ENCODE measurements at regions not wholly inside any gene's neighbourhood (a gene's known extent, or its start where the extent isn't known, plus 50 kb on each side); places are given as distances from the start of the nearest gene placed in this dataset.
A peak's percentile ranks its signal among the peaks of the same experiment; 100 is the strongest.

- DNase-seq (ENCODE audit: low spot score) = peak; percentile 69
- ATAC-seq = peak; percentile 80
- no peak overlapping the region for H3K9ac ChIP-seq (ENCODE audit: insufficient read depth, low read depth, low read length)
- H3K4me3 ChIP-seq (replicated peaks in 1 of 3; ENCODE audit: insufficient read depth in 1 of 3, low read depth in 2 of 3, low read length in 3 of 3) = no peak overlapping the region
- no peaks in the 10 kb centered on the region for H3K36me3 ChIP-seq (replicated peaks in 1 of 2; ENCODE audit: control insufficient read depth in 1 of 2, insufficient read depth in 2 of 2, low read length in 2 of 2)
- H3K27me3 ChIP-seq (ENCODE audit: control insufficient read depth in 1 of 2, insufficient read depth in 2 of 2, low read length in 2 of 2) = 0 out of 5 replicates have a peak, but pooled peaks cover 0 to 3% of the 10 kb centered on the region in 2 experiments
- ChIA-PET CTCF (ENCODE audit: low intra/inter-chr PET ratio, low total read pairs) (interaction anchor here (2.2 kb wide), 1 partner anchor 1113 kb away, joined by 15 read pairs; no protein-coding TSS in a partner anchor), POLR2A (no interaction called here)
- H3K79me2 ChIP-seq (ENCODE audit: insufficient read depth, low read length) = no peaks in the 10 kb centered on the region
- 1% methylated on average over 6 of the region's 6 CpGs for WGBS (ENCODE audit: low lambda C conversion rate)
- peak; percentile 85 for FAIRE-seq
- H3K9me3 ChIP-seq (ENCODE audit: low read length) = no peaks in the 10 kb centered on the region
- TF ChIP-seq YY1 (IDR thresholded peaks at IDR 0.05; ENCODE audit: insufficient read depth, insufficient replicate concordance, low read depth, low read length) (peak; percentile 59), JARID2 (CRISPR knock-in tag; IDR thresholded peaks at IDR 0.05; ENCODE audit: insufficient replicate concordance) (no peak), KDM3A (CRISPR knock-in tag; IDR thresholded peaks at IDR 0.05; ENCODE audit: low read depth) (no peak), CTCF (CRISPR knock-in tag; IDR thresholded peaks at IDR 0.05) (peak; percentile 83), ARID3A (IDR thresholded peaks at IDR 0.05; ENCODE audit: low read depth, low read length) (peak; percentile 71; the same call in 1 of the 2 replicates), MATR3 (CRISPR knock-in tag; IDR thresholded peaks at IDR 0.05) (no peak), SRSF4 (IDR thresholded peaks at IDR 0.05; ENCODE audit: low read depth, low read length, poor library complexity, severe bottlenecking) (no peak), RAD21 (CRISPR knock-in tag; IDR thresholded peaks at IDR 0.05) (peak; percentile 44; the same call in 1 of the 2 replicates), ZNF776 (CRISPR knock-in tag; IDR thresholded peaks at IDR 0.05) (no peak), PITX1 (CRISPR knock-in tag; IDR thresholded peaks at IDR 0.05) (no peak), BCL6 (CRISPR knock-in tag; IDR thresholded peaks at IDR 0.05) (no peak), STAG1 (CRISPR knock-in tag; IDR thresholded peaks at IDR 0.05) (peak; percentile 80), FOXA3 (CRISPR knock-in tag; IDR thresholded peaks at IDR 0.05) (0 out of 2 replicates have a peak, but pooled peaks have one; percentile 16), SMC3 (IDR thresholded peaks at IDR 0.05; ENCODE audit: low read length) (peak; percentile 67)
- no peak overlapping the region for H3K4me2 ChIP-seq (ENCODE audit: low read depth, low read length)
- BruUV-seq (replicated peaks) = no TSS peak
- no peak overlapping the region for H3K27ac ChIP-seq (ENCODE audit: extremely low read length, insufficient read depth, low read length)
- no peak overlapping the region for H2AFZ ChIP-seq (ENCODE audit: low read length)
- H3K4me1 ChIP-seq (ENCODE audit: insufficient read depth, low read length) = no peaks in the 10 kb centered on the region
- H4K20me1 ChIP-seq (ENCODE audit: insufficient read depth, low read length) = no peaks in the 10 kb centered on the region
- intact Hi-C loops (cut with micrococcal nuclease; ENCODE audit: unreplicated experiment) (loop anchor here (10.0 kb wide), 1 partner anchor 1115 kb away; no protein-coding TSS in a partner anchor), in situ Hi-C loops (cut with HindIII; ENCODE audit: extremely low pct_ligation_motif_present, low pct_unique_long_range_greater_than_20kb) (loop anchor here (25.0 kb wide), 1 partner anchor 1087 kb away; no protein-coding TSS in a partner anchor)
Measured at GRCh38 chr2:129849559-129850160, 129.8 kb upstream of the RAB6C start.
